NOMO-1 treated with dmso at 0.1 percent for 144 hours (cell line): ENCODE measurements at regions not wholly inside any gene's neighbourhood (a gene's known extent, or its start where the extent isn't known, plus 50 kb on each side); places are given as distances from the start of the nearest gene placed in this dataset.

Experiments used
- DNase-seq: peaks from one replicate; lab custom pipeline; 2025; ENCODE audit not compliant: unreplicated experiment; lab: John Stamatoyannopoulos, UW

- no peak for DNase-seq
Measured at GRCh38 chr2:29974086-29974485, 52.7 kb upstream of the ALK start.

- DNase-seq, result no peak
Measured at GRCh38 chr2:29977284-29977683, 55.9 kb upstream of the ALK start.

GRCh38 chr2:29981402-29981801, 60.0 kb upstream of the ALK start:
- DNase-seq, result no peak

- no peak for DNase-seq
Measured at GRCh38 chr2:29983308-29983707, 61.9 kb upstream of the ALK start.

GRCh38 chr2:29987146-29987545, 65.8 kb upstream of the ALK start:
- no peak for DNase-seq

- DNase-seq, result no peak
Measured at GRCh38 chr2:29990129-29990528, 68.7 kb upstream of the ALK start.

- DNase-seq, result no peak
Measured at GRCh38 chr2:29991086-29991485, 69.7 kb upstream of the ALK start.

GRCh38 chr2:29995241-29995640, 73.9 kb upstream of the ALK start:
- DNase-seq, result no peak

- no peak for DNase-seq
Measured at GRCh38 chr2:30003128-30003527, 81.7 kb upstream of the ALK start.

- DNase-seq, result no peak
Measured at GRCh38 chr2:30022444-30023071, 101.2 kb upstream of the ALK start.

GRCh38 chr2:30024281-30024680, 102.9 kb upstream of the ALK start:
- no peak for DNase-seq

GRCh38 chr2:30026091-30027055, 105.0 kb upstream of the ALK start:
- no peak for DNase-seq

GRCh38 chr2:30029804-30030203, 108.4 kb upstream of the ALK start:
- no peak for DNase-seq

GRCh38 chr2:30030361-30030760, 109.0 kb upstream of the ALK start:
- DNase-seq, result no peak

- DNase-seq, result no peak
Measured at GRCh38 chr2:30031184-30031583, 109.8 kb upstream of the ALK start.

GRCh38 chr2:30034052-30034775, 112.6 kb upstream of the YPEL5 start:
- no peak for DNase-seq

GRCh38 chr2:30037016-30037415, 109.8 kb upstream of the YPEL5 start:
- no peak for DNase-seq

GRCh38 chr2:30038419-30038818, 108.4 kb upstream of the YPEL5 start:
- DNase-seq, result no peak

- DNase-seq, result no peak
Measured at GRCh38 chr2:30039101-30039500, 107.7 kb upstream of the YPEL5 start.

- no peak for DNase-seq
Measured at GRCh38 chr2:30040147-30040546, 106.7 kb upstream of the YPEL5 start.

- DNase-seq, result no peak
Measured at GRCh38 chr2:30041884-30042283, 104.9 kb upstream of the YPEL5 start.

GRCh38 chr2:30046396-30046795, 100.4 kb upstream of the YPEL5 start:
- no peak for DNase-seq
